ENCODE measurements at regions not wholly inside any gene's neighbourhood (a gene's known extent, or its start where the extent isn't known, plus 50 kb on each side); places are given as distances from the start of the nearest gene placed in this dataset.

DNA sequence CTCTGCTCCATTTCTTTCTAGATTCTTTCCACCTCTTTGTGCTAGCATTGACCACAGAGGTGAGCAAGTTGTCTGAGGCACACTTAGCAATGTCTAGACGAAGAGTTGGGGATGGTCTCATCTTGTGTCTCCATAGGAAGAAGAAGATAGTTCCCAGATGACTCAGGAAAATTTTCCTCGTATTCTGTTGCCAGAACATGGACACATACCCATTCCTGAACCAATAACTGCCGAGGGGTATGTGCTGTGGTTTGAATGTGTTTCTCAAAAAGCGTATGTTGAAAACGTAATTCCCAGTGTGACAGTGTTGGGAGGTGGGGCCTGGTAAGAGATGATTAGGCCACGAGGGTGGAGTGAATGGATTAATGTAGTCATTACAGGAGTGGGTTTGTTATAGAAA is 107.5 kb upstream of the GALNT15 start:
- Histone ChIP-seq H3K27me3 (ENCODE audit: control insufficient read depth, insufficient read depth, low read length) (no peaks in the 10 kb centered on the region), H3K4me3 (ENCODE audit: low read depth, low read length) (no peak overlapping the region), H3K36me3 (ENCODE audit: control insufficient read depth, insufficient read depth, low read length) (no peaks in the 10 kb centered on the region)
- no peak for DNase-seq (ENCODE audit: low read depth)
- TF ChIP-seq, protein P1, sequence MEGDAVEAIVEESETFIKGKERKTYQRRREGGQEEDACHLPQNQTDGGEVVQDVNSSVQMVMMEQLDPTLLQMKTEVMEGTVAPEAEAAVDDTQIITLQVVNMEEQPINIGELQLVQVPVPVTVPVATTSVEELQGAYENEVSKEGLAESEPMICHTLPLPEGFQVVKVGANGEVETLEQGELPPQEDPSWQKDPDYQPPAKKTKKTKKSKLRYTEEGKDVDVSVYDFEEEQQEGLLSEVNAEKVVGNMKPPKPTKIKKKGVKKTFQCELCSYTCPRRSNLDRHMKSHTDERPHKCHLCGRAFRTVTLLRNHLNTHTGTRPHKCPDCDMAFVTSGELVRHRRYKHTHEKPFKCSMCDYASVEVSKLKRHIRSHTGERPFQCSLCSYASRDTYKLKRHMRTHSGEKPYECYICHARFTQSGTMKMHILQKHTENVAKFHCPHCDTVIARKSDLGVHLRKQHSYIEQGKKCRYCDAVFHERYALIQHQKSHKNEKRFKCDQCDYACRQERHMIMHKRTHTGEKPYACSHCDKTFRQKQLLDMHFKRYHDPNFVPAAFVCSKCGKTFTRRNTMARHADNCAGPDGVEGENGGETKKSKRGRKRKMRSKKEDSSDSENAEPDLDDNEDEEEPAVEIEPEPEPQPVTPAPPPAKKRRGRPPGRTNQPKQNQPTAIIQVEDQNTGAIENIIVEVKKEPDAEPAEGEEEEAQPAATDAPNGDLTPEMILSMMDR (IDR thresholded peaks at IDR 0.05; ENCODE audit: insufficient read depth, low read length, poor library complexity, severe bottlenecking): no peak

DNA sequence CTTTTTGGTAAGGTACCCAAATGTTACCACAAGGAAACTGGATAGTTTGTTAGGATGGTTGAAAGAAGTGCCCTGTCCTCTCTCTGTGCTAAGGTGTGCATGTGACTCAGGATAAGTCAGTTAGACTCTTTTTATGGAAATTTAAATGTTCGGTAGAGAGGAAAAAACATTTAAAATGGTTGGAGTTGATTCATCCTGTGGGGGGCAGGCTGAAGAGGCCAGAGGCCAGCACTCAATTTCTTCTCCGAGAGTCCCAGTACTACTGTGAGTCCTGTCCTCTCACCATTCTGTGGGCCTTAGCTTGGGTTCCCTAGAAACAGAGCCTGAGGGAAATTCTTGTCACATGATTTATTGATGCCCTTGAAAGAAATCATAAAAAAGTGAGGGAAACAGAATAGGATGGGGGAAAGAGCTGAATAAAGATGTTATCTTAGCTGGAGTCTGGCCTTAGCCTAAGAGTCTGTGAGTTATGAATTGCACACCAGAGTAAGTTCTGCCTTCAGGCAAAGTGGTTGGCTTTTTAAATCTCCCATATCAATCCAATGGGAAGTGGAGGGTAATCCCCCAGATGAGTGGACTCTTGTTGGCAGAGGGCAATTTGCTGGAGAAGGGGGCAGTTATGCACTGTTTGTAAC is 106.5 kb upstream of the GALNT15 start:
- no peaks in the 10 kb centered on the region for H3K27me3 ChIP-seq (ENCODE audit: control insufficient read depth, insufficient read depth, low read length)
- H3K36me3 ChIP-seq (ENCODE audit: control insufficient read depth, insufficient read depth, low read length): no peaks in the 10 kb centered on the region
- H3K4me3 ChIP-seq (ENCODE audit: low read depth, low read length): no peak overlapping the region
- TF ChIP-seq, protein P1 (IDR thresholded peaks at IDR 0.05; ENCODE audit: insufficient read depth, low read length, poor library complexity, severe bottlenecking): no peak
- DNase-seq (ENCODE audit: low read depth): no peak

GRCh38 chr3:16069149-16069922 is 105.1 kb upstream of the GALNT15 start:
- Histone ChIP-seq H3K4me3 (ENCODE audit: low read depth, low read length) (no peak overlapping the region), H3K36me3 (ENCODE audit: control insufficient read depth, insufficient read depth, low read length) (no peaks in the 10 kb centered on the region), H3K27me3 (ENCODE audit: control insufficient read depth, insufficient read depth, low read length) (no peaks in the 10 kb centered on the region)
- DNase-seq (ENCODE audit: low read depth): no peak
- TF ChIP-seq, protein P1 (IDR thresholded peaks at IDR 0.05; ENCODE audit: insufficient read depth, low read length, poor library complexity, severe bottlenecking): no peak

GRCh38 chr3:16070707-16071106 is 103.8 kb upstream of the GALNT15 start:
- H3K27me3 ChIP-seq (ENCODE audit: control insufficient read depth, insufficient read depth, low read length): no peaks in the 10 kb centered on the region
- H3K36me3 ChIP-seq (ENCODE audit: control insufficient read depth, insufficient read depth, low read length): no peaks in the 10 kb centered on the region
- no peak for DNase-seq (ENCODE audit: low read depth)
- TF ChIP-seq, protein P1 (IDR thresholded peaks at IDR 0.05; ENCODE audit: insufficient read depth, low read length, poor library complexity, severe bottlenecking): no peak
- H3K4me3 ChIP-seq (ENCODE audit: low read depth, low read length): no peak overlapping the region

- Histone ChIP-seq H3K27me3 (ENCODE audit: control insufficient read depth, insufficient read depth, low read length) (no peaks in the 10 kb centered on the region), H3K4me3 (ENCODE audit: low read depth, low read length) (no peak overlapping the region), H3K36me3 (ENCODE audit: control insufficient read depth, insufficient read depth, low read length) (no peaks in the 10 kb centered on the region)
- peak; percentile 70 for DNase-seq (ENCODE audit: low read depth)
- TF ChIP-seq, protein P1 (IDR thresholded peaks at IDR 0.05; ENCODE audit: insufficient read depth, low read length, poor library complexity, severe bottlenecking): no peak
These were observed 103.3 kb upstream of the GALNT15 start for GRCh38 chr3:16071206-16071605.
